NCI-H345 treated with DMSO at 0.1 percent for 48 hours (cell line): ENCODE measurements at regions not wholly inside any gene's neighbourhood (a gene's known extent, or its start where the extent isn't known, plus 50 kb on each side); places are given as distances from the start of the nearest gene placed in this dataset.

Experiments used
- DNase-seq: peaks from one replicate; lab custom pipeline; 2025; ENCODE audit not compliant: unreplicated experiment; lab: John Stamatoyannopoulos, UW

DNA sequence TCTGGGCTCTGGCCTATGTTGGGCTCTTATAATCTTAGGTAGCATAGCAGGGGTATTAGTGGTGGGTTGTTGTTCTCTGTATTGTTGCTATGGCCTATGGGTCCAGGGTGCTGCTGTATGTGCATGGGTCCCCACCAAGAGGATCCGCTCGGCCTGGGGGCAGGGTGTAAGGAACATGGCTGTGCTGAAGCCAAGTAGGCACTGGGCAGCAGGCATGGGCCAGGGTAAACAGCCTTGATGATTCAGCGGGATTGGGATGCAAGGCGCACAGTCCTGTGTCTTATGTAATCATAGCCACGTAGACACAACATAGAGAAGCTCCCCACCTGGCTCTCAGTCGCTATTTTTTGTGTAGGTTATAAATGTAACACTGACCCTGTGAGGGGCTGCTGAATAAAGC is 306.9 kb downstream of the ZPLD1 start:
- no peak for DNase-seq

DNA sequence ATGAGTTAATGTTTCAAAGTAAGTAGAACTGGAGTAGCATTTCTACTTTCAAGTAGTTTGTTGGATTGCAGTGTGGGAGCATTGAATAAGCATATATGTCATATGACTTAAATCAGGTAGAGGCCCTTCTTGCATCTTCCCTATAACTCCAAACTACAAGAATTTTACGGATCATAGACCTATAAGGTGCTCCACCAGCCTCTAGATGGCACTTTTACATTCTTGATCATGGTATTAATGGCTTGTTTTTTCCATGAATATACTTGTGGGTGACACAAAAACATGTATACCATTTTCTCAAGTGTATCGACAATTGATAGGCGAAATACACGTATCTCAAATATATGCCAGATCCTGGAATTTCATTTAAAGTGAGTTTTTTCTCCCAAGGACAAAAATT is 311.1 kb downstream of the ZPLD1 start:
- DNase-seq: no peak

DNA sequence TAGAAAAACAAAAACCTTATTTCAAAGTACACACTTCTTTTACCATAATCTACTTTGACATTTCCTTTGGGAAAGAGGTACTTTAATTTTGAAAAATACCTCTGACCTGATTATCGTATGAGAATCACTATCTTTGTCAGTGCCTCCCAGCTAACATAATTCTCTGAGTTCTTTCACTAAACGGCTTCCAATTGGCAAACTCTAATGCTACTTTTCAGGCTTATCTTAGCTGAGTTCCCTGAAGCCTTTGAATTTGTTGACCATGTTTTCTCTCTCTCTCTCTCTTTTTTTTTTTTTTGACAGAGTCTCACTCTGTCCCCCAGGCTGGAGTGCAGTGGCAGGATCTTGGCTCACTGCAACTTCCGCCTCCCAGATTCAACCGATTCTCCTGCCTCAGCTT is 312.8 kb downstream of the ZPLD1 start:
- DNase-seq: no peak

DNA sequence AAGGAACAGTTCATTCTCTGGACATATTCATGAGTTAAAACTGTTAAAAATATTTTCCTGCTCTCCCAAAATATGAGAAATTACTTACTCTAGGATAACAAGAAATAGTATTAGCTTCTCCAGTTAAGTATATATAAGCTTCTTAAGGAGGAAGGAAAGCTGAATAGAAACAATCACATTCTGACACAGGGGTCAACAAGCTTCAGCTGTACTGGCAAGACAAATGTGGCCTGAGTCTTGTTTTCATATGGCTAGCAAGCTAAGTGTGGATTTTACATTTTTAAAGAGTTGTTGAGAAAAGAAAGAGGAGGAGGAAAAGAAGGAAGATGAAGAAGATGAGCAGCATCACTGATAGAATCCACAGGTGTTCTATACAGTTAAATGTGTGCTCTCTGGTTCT is 313.8 kb downstream of the ZPLD1 start:
- DNase-seq: no peak

DNA sequence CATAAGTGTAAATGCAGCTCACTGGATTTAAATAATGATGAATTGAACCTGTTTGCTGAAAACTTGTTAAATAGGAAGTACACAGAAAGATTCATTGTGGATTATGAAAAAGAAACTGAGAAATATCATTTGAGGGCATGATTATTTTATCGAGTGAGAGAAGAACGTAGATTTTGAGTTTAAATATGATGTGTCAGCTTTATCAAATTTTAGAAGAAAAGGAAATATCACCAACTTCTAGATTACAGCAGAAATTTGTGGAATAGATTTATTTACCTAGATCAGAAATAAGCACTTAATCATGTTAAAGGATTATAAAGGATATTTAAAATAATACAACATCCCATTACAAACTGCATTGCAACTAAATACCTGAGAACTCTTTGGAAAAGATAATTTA is 315.5 kb downstream of the ZPLD1 start:
- no peak for DNase-seq

DNA sequence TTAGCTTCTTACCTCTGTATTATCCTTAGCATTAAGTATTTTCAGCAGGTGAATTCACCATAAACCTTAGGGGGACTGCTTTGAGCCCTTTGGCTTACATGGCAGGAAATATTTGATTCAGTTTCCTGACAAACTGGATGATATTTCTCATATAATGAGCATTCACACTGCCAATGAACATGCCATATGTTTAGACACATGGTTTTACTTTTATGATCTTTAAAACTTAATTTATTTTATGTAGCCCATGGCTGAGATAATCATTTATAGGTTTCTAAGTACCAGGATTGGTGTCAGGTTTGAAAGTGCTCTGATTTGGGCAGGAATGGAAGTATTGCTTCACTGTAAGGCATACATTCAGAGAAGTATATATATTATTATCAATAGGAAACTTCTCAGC is 319.1 kb downstream of the ZPLD1 start:
- no peak for DNase-seq

DNA sequence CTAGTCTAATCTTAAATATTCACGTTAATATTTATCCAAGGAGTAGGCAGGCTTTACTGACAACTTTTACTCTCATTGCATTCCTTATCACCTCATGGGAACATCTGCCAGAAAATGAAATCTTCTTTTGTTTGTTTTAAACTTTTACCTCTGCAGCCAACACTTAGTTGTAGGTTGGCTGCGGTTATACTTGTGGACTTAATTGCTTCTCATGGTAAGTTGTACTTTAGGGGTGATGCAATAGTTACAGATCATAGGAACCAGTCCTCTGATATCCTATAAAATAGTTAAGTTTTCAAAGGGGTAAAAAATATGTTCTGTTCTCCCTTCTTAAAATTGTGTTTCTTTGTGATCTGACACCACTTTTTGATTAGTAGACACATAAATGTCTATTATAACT is 321.9 kb downstream of the ZPLD1 start:
- no peak for DNase-seq

DNA sequence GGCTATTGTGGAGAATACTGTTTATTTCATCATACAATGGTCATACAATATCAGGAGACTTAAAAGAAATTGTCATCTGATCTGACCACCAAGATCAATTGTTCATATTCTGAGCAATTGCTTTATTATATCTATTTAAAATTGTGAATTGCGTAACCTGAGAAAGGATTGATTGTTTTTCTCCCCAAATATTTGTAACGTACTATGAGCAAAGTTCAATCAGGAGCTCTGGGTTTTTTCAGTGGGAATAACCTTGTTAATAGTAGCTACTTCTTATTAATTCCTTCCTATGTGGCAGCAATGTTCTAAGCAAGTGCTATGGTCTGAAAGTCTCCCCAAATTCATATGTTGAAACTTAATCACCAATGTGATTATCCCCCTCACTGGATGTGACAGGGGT is 323.1 kb downstream of the ZPLD1 start:
- no peak for DNase-seq

DNA sequence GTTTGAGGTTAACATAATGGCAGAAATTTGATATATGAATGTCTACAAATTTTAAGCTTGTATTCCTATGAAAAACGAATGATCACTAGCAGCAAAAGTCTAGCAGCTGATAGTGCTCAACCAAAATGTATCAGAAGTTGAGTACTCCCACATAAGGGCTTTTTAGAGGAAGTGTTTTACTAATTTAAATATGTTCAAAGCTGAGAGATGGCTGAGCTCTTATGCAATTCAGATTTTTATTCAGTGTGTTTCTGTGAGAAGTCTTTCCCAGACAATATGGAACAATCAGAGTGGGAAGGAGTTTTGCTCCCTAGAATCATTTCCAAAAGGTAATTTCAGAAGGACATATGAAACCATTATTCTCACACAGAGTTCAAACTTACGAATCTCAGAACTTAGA is 327.0 kb downstream of the ZPLD1 start:
- DNase-seq: no peak

DNA sequence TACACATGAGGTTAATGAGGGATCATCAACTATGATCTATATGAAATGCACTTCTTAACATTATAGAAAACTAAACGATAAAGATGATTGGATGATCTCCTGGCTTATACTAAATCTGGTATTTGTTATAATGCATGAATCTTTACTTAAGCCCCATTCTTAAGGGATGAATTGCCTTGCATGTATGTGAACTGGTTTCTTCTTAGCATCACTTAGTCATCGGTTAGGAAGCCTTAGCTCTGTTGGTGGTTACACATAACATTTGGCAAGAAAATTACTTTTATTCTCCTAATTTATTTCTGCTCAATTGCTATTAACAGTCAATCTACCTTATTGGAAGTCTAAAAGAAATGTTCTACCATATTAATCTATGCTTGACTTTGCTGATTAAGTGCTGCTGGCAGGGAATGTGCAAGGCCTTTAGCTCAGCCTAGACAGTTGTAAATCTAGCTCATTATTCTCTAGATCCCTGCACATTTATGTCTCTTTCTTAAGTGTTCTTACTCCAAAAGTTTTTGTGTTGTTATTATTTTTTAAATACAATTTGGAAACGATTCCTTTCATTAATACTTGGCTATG is 356.0 kb downstream of the ZPLD1 start:
- no peak for DNase-seq

DNA sequence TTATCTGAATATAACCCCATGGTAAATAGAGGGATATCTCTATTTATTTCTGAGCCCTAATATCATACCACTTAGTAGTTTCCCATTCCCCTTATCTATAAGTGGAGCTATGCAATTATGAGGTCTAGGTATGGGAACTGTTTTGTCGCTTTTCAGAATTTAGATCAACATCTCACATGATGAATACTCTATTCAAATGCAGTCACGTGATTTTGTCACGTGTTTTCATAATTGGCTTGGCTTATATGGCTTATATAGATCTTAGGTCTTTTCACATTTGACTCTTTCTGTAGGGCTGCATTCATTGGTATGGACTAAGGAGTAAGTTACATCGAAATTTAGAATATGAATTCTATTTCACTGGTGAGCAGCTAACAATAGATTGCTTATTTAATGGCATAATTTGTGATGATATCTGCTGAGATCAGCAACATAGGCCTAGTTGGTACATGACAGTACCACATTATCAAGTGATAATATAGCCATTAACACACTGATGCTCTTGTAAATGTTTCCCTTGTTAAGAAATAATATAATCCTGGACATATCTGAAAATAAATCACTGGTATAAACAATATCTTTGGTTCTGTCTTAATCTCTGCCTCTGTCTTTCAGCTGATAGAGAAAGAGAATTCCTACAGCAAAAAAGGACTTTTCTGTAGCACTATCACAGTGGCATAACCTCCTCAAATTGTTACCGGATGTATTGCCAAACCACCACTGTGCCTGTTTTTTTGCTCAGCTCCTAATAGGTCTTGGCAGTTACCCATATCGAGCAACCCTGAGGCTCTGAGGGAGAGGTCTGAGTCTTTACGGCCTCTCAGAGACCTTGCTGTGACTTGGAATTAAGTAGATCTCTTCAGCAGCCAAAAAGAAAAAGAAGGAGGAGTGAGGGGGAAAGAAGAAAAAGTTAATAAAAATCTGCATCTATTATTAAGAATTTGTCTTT is 357.1 kb downstream of the ZPLD1 start:
- DNase-seq: no peak

DNA sequence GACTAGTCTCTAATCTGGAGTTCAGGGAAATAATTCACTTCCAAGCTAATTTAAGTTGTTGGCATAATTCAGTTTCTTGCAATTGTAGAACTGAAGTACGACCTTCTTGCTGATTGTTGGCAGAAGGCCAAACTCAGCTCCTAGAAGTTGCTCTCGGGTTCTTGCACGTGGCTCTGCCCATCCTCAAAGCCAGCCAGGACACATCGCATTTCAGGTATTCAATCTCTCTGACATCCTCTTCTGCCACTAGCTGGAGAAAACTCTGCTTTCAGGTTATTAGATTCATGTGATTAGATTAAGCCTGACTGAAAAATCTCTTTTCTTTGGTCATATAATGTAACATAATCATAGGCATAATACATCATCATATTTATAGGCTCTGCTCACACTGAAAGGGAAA is 362.0 kb downstream of the ZPLD1 start:
- no peak for DNase-seq

DNA sequence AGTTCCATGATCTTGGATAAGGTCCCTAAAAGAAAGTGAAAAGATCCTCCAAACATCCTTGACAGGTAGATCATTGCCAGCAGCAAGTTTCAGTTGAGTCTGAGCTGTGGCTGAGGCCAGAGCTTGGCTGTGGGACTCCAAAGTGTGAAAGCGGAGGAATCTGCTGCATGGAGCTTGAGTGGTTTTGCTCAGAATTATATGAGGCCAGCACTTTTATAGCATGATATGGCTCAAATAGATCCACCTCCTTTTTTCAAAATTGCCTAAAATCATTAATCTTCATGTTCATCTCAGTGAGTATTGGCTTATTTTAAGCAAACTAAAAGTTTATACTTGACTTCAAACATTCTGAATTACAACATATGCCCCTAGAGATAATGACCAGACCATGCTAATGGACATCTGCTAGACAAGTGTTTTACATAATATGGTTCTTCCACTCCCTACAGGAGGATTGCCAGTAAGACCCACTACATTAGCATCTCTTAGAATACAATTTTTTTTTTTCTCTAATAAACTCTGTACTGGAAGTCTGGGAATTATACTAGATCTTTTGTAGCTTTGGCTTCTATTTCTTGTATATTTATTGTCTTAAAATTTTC is 368.1 kb downstream of the ZPLD1 start:
- no peak for DNase-seq

DNA sequence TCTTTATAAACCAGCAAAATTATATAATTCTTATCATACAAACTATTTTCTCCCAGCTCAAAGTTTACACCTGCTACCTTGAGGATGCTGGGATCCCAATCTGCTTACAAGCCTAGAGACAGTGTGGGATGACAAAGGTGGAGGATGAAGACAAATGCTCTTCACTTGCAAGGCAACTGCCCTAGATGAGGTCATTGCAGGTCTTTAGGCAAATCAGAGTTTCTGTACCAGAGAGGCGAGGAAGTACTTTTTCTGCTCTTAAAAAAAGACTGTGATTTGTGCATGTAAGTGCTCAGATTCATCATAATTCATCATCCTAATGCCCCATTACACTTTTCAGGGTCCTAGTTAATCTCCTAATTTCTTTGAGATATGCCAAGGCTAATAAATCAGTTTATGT is 376.1 kb downstream of the ZPLD1 start:
- no peak for DNase-seq

DNA sequence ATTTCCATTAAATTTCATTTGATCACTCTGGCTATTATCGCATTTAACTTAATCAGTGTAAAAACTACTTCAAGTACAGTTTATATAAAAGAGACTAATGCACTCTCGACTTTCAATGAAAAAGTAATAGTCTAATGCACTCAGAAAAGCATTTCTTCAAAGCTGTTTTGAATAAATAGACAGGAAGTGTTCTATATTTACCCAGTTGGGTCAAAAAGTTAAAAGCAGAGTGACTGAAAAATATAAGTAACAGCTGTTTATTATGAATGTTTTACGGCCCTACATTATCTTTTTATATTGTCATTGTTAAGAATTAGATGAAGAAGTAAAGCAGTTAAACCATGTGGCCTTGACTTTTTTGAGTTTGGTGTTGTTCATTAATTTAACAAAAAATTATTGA is 391.8 kb downstream of the ZPLD1 start:
- no peak for DNase-seq

DNA sequence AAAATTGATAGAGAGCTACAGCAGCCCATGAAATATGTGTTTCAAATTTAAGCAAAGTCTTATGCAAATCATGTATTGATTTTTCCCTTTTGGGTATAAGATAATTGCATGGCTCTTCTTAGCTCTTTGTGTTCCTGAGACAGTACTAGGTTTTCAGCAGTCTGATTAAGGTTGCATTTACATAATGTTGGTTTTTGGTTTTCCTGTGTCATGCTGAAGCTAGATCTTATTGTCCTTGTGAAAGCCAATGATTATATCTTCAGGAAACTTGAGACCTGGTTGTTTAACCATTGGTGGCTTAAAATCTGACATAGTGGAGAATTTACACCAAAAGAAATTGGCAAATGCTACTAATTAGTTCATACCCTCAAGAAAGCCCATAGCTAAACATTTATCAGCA is 392.6 kb downstream of the ZPLD1 start:
- no peak for DNase-seq

DNA sequence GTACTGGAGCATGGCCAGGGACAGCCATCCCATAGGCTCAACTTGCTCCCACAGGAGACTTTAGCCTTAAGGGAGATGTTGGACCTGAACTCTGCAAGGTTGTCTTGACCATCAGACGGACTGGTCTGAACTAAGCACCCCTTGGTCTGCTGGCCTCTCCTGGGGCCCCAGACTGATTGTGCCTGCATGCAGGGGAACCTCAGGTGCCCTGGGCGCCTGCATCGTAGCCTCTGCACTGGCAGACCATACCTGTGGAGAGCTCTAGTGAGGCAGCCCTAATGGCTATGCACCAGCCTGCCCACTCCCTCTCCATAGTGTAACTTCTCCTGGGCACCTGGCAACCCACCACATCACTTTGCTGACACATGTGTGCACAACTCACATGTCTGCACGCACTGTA is 395.6 kb downstream of the ZPLD1 start:
- no peak for DNase-seq

DNA sequence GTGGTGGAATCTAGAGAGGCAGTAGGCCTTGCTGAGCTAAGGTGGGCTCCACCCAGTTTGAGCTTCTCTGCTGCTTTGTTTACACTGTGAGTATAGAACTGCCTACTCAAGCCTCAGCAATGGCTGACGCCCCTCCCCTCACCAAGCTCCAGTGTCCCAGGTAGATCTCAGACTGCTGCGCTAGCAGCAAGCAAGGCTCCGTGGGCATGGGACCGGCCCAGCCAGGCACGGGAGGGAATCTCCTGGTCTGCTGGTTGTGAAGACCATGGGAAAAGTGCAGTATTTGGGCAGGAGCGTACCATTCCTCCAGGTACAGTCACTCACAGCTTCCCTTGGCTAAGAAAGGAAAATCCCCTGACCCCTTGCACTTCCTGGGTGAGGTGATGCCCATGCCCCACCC is 407.1 kb downstream of the ZPLD1 start:
- DNase-seq: no peak

DNA sequence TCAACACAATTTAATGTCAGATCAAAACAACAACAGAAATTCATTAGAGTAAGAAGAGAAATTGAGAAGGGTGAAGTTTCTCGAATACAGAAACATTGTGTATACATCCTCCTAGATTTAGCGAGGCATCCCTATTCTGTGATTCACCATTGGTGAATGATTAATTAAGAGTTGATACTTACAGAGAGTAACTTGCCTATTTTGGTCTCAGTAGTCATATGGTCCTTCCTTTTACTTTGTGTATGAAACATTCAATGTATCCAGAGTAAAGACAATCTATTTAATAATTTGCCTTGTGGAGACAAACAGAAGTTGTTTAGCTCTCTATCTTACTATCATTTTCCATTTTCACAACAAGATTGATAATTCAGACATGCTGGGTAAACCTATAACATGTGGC is 432.0 kb downstream of the ZPLD1 start:
- no peak for DNase-seq

DNA sequence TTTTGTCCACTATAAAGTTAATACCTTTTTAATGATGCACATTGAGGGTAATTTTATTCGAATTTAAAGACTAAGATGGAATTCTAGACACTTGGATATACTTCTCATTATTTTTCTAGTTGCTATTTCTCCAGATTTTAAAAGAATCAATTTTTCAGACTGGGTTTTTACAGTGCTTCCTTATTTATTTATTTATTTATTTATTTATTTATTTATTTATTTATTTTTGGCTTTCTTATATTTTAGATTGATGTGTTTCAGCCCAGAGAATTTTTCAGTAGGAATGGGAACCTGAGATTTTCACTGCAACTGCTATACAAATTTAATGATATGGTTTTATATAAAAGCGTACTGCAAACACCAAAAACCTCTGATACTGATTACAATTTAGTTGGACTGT is 448.7 kb downstream of the ZPLD1 start:
- no peak for DNase-seq

DNA sequence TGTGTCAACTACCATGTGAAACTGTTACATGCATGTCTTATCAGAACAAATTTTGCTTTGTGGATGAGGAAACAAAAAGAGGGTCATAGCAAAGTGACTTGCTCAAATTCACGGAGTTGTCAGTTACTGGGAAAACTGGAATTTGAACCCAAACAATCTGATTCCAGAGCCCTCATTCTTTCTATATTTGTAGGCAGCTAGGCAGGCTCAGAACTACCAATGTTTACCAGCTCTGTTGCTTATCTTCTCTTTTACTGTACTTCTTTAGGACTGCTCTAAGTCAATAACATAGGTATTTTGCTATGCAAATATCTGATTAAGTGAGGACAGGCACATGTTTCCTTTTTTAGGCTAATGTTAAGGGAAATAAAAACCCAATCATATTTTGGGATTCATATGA is 450.5 kb downstream of the ZPLD1 start:
- no peak for DNase-seq

DNA sequence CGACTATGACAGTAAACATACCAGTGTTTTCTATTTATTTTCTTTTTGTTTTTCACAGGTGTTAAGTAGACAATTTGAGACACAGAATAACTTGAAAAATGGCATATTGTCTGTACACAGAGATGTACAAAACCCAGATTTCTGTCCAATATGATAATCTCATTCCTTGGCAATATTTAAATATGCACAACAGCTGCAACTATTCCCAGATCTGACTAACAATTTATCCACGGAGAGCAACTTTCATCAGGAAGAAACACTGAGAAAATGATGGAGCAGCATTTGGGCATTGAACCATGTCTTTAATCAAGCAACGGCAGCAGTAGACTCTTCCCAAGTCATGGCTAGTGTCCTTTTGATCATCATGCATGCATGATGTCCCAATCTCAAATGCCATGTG is 452.6 kb downstream of the ZPLD1 start:
- DNase-seq: no peak
